ENCODE measurements at regions not wholly inside any gene's neighbourhood (a gene's known extent, or its start where the extent isn't known, plus 50 kb on each side); places are given as distances from the start of the nearest gene placed in this dataset.

- H3K27me3 ChIP-seq: no peaks in the 10 kb centered on the region
- no peak overlapping the region for H3K4me3 ChIP-seq
- H3K9me3 ChIP-seq: no peaks in the 10 kb centered on the region
- 77% methylated on average over 1 of the region's 1 CpG for WGBS
- H3K27ac ChIP-seq: no peak overlapping the region
- no peaks in the 10 kb centered on the region for H3K36me3 ChIP-seq
- H3K4me1 ChIP-seq: no peaks in the 10 kb centered on the region
- DNase-seq (ENCODE audit: low spot score in 2 of 2): no peak
- TF ChIP-seq EP300 (IDR thresholded peaks at IDR 0.05) (no peak), POLR2AphosphoS5 (IDR thresholded peaks at IDR 0.05) (no peak), POLR2A (IDR thresholded peaks at IDR 0.05) (no peak), CTCF (IDR thresholded peaks at IDR 0.05) (no peak)
Measured at GRCh38 chr12:118711185-118711584, 270.2 kb upstream of the SRRM4 start.

- TF ChIP-seq POLR2AphosphoS5 (IDR thresholded peaks at IDR 0.05) (no peak), CTCF (IDR thresholded peaks at IDR 0.05) (no peak), EP300 (IDR thresholded peaks at IDR 0.05) (no peak), POLR2A (IDR thresholded peaks at IDR 0.05) (no peak)
- Histone ChIP-seq H3K36me3 (no peaks in the 10 kb centered on the region), H3K4me1 (no peaks in the 10 kb centered on the region), H3K27ac (no peak overlapping the region), H3K4me3 (no peak overlapping the region), H3K27me3 (no peaks in the 10 kb centered on the region), H3K9me3 (no peaks in the 10 kb centered on the region)
- 19% methylated on average over 5 of the region's 5 CpGs for WGBS
- DNase-seq (ENCODE audit: low spot score in 2 of 2): no peak
Measured at GRCh38 chr12:118714051-118714460, 267.3 kb upstream of the SRRM4 start.

GRCh38 chr12:118714500-118714899 lies 266.8 kb upstream of the SRRM4 start:
- Histone ChIP-seq H3K27me3 (no peaks in the 10 kb centered on the region), H3K9me3 (no peaks in the 10 kb centered on the region), H3K4me3 (no peak overlapping the region), H3K4me1 (no peaks in the 10 kb centered on the region), H3K36me3 (no peaks in the 10 kb centered on the region), H3K27ac (no peak overlapping the region)
- WGBS: 48% methylated on average over 4 of the region's 4 CpGs
- TF ChIP-seq POLR2A (IDR thresholded peaks at IDR 0.05) (no peak), POLR2AphosphoS5 (IDR thresholded peaks at IDR 0.05) (no peak), EP300 (IDR thresholded peaks at IDR 0.05) (no peak), CTCF (IDR thresholded peaks at IDR 0.05) (no peak)
- no peak for DNase-seq (ENCODE audit: low spot score in 2 of 2)

- TF ChIP-seq EP300 (IDR thresholded peaks at IDR 0.05): no peak
- TF ChIP-seq POLR2A (IDR thresholded peaks at IDR 0.05): no peak
- TF ChIP-seq POLR2AphosphoS5 (IDR thresholded peaks at IDR 0.05): no peak
- TF ChIP-seq CTCF (IDR thresholded peaks at IDR 0.05): no peak
- 70% methylated on average over 2 of the region's 2 CpGs for WGBS
- H3K9me3 ChIP-seq: no peaks in the 10 kb centered on the region
- no peaks in the 10 kb centered on the region for H3K27me3 ChIP-seq
- H3K27ac ChIP-seq: no peak overlapping the region
- H3K4me3 ChIP-seq: no peak overlapping the region
- no peak for DNase-seq (ENCODE audit: low spot score in 2 of 2)
- H3K36me3 ChIP-seq: no peaks in the 10 kb centered on the region
- H3K4me1 ChIP-seq: no peaks in the 10 kb centered on the region
Measured at GRCh38 chr12:118715647-118716046, 265.7 kb upstream of the SRRM4 start.

GRCh38 chr12:118727196-118727978 lies 254.0 kb upstream of the SRRM4 start:
- no peak overlapping the region for H3K4me3 ChIP-seq
- DNase-seq (ENCODE audit: low spot score in 2 of 2): no peak
- 49% methylated on average over 11 of the region's 11 CpGs for WGBS
- no peak for TF ChIP-seq CTCF (IDR thresholded peaks at IDR 0.05)
- no peaks in the 10 kb centered on the region for H3K36me3 ChIP-seq
- no peaks in the 10 kb centered on the region for H3K9me3 ChIP-seq
- no peaks in the 10 kb centered on the region for H3K27me3 ChIP-seq
- no peak overlapping the region for H3K27ac ChIP-seq
- no peaks in the 10 kb centered on the region for H3K4me1 ChIP-seq
